Fibroblast of lung (primary cell): ENCODE measurements at regions not wholly inside any gene's neighbourhood (a gene's known extent, or its start where the extent isn't known, plus 50 kb on each side); places are given as distances from the start of the nearest gene placed in this dataset.
A peak's percentile ranks its signal among the peaks of the same experiment; 100 is the strongest.

ENCODE experiments used
- DNase-seq, 2 donors: peaks; one replicate each; pipeline versions ENCODE4 v3.0.0 to v3.0.0-alpha.2; 2010; ENCODE audit warnings: low read depth in 2 of 2
- H2AFZ ChIP-seq: 2 replicates; pipeline ENCODE4 v1.5.1; 2012; ENCODE audit warnings: low read length, control low read depth, inconsistent platforms
- H3K27ac ChIP-seq: 2 replicates; pipeline ENCODE4 v1.5.1; 2011; ENCODE audit warnings: low read length, control low read depth; ENCODE audit not compliant: insufficient read depth
- H3K27me3 ChIP-seq: 2 replicates; pipeline ENCODE4 v1.5.1; 2011; ENCODE audit warnings: mild to moderate bottlenecking, low read length; ENCODE audit not compliant: control insufficient read depth, insufficient read depth
- H3K36me3 ChIP-seq: 2 replicates; pipeline ENCODE4 v1.5.1; 2011; ENCODE audit warnings: low read length; ENCODE audit not compliant: control insufficient read depth, insufficient read depth
- H3K4me1 ChIP-seq: 2 replicates; pipeline ENCODE4 v1.5.1; 2011; ENCODE audit warnings: low read length; ENCODE audit not compliant: control insufficient read depth, insufficient read depth; ENCODE audit errors: extremely low read depth
- H3K4me2 ChIP-seq: 2 replicates; pipeline ENCODE4 v1.5.1; 2011; ENCODE audit warnings: low read length, control low read depth; ENCODE audit not compliant: insufficient read depth; ENCODE audit errors: extremely low read depth
- H3K4me3 ChIP-seq, 4 experiments: fragments of 200-600 bp in 1 of 4; sonication (generic) in 1 of 4; replicated peaks in 1 of 4; 2 replicates each; pipeline ENCODE4 v1.5.1; 2011 to 2016; ENCODE audit warnings: low read length in 4 of 4, low read depth in 3 of 4, mild to moderate bottlenecking in 3 of 4, control low read depth in 2 of 4, inconsistent platforms in 1 of 4, mixed read lengths in 1 of 4; ENCODE audit not compliant: insufficient read depth in 1 of 4; ENCODE audit errors: control extremely low read depth in 1 of 4
- H3K79me2 ChIP-seq: 2 replicates; pipeline ENCODE4 v1.5.1; 2012; ENCODE audit warnings: mild to moderate bottlenecking, low read length, inconsistent platforms; ENCODE audit not compliant: control insufficient read depth, insufficient read depth
- H3K9ac ChIP-seq: 2 replicates; pipeline ENCODE4 v1.5.1; 2011; ENCODE audit warnings: mild to moderate bottlenecking, low read length, control low read depth; ENCODE audit not compliant: insufficient read depth
- H3K9me3 ChIP-seq: 2 replicates; pipeline ENCODE4 v1.5.1; 2012; ENCODE audit warnings: low read depth, low read length; ENCODE audit not compliant: control insufficient read depth, insufficient read depth
- H4K20me1 ChIP-seq: 2 replicates; pipeline ENCODE4 v1.5.1; 2011; ENCODE audit warnings: low read length; ENCODE audit not compliant: control insufficient read depth, insufficient read depth; ENCODE audit errors: extremely low read depth
- EZH2 ChIP-seq: IDR thresholded peaks from 2 replicates; pipeline ENCODE4 v1.5.1; 2012; ENCODE audit warnings: low read length, control low read depth, mild to moderate bottlenecking; ENCODE audit errors: missing control alignments
- TF ChIP-seq, protein P1 (sequence below), 2 donors: IDR thresholded peaks in 1 of 2; conservative IDR thresholded peaks in 1 of 2; 1 replicate in 1 of 2; 2 replicates in 1 of 2; pipeline ENCODE4 v1.5.1; 2011 to 2012; ENCODE audit warnings: low read length in 2 of 2, control low read depth in 1 of 2, inconsistent platforms in 1 of 2, low read depth in 1 of 2, mild to moderate bottlenecking in 1 of 2

DNA sequence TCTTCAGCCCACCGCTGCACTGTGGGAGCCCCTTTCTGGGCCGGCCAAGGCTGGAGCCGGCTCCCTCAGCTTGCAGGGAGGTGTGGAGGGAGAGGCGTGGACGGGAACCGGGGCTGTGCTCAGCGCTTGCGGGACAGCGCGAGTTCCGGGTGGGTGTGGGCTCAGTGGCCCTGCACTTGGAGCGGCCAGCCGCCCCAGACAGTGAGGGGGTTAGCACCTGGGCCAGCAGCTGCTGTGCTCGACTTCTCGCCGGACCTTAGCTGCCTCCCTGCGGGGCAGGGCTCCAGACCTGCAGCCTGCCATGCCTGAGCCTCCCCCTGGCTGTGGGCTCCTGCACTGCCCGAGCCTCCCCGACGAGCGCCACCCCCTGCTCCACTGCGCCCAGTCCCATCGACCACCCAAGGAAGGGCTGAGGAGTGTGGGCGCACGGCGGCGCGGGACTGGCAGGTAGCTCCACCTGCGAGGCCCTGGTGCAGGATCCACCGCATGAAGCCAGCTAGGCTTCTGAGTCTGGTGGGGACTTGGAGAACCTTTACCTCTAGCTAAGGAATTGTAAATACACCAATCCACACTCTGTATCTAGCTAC lies 92.9 kb upstream of the MAST4 start:
- Histone ChIP-seq H3K79me2 (no peaks in the 10 kb centered on the region), H3K4me1 (no peaks in the 10 kb centered on the region), H2AFZ (no peak overlapping the region), H3K9me3 (no peaks in the 10 kb centered on the region), H3K27ac (no peak overlapping the region), H3K27me3 (no peaks in the 10 kb centered on the region), H4K20me1 (no peaks in the 10 kb centered on the region), H3K9ac (no peak overlapping the region), H3K4me2 (no peak overlapping the region), H3K4me3 (no peak overlapping the region), H3K36me3 (no peaks in the 10 kb centered on the region)
- no peak for TF ChIP-seq EZH2
- TF ChIP-seq, protein P1, sequence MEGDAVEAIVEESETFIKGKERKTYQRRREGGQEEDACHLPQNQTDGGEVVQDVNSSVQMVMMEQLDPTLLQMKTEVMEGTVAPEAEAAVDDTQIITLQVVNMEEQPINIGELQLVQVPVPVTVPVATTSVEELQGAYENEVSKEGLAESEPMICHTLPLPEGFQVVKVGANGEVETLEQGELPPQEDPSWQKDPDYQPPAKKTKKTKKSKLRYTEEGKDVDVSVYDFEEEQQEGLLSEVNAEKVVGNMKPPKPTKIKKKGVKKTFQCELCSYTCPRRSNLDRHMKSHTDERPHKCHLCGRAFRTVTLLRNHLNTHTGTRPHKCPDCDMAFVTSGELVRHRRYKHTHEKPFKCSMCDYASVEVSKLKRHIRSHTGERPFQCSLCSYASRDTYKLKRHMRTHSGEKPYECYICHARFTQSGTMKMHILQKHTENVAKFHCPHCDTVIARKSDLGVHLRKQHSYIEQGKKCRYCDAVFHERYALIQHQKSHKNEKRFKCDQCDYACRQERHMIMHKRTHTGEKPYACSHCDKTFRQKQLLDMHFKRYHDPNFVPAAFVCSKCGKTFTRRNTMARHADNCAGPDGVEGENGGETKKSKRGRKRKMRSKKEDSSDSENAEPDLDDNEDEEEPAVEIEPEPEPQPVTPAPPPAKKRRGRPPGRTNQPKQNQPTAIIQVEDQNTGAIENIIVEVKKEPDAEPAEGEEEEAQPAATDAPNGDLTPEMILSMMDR (conservative IDR thresholded peaks at IDR 0.05 in 1 of 2, IDR thresholded peaks at IDR 0.05 in 1 of 2; ENCODE audit: low read depth in 1 of 2, low read length in 2 of 2), result no peak
- no peak for DNase-seq

DNA sequence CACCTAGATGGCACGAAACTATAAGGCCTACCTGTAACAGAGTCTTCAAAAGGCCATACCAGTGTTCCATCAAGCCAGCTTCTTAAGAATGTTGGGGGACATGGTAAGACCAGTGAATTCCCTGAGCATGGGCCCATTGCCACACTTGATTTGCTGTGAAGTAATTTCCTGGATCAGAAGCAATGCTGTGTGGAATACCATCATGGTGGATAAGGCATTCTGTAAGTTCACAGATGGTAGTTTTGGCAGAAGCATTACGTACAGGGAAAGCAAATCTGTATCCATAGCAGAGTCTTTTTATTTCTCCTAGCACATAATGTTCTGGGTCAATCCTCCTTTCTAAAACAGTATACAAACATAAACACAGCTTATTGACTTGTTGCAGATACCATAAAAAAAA lies 89.1 kb upstream of the MAST4 start:
- no peaks in the 10 kb centered on the region for H4K20me1 ChIP-seq
- no peaks in the 10 kb centered on the region for H3K79me2 ChIP-seq
- no peaks in the 10 kb centered on the region for H3K36me3 ChIP-seq
- H2AFZ ChIP-seq, result no peak overlapping the region
- H3K27me3 ChIP-seq, result no peaks in the 10 kb centered on the region
- no peak overlapping the region for H3K4me2 ChIP-seq
- no peak overlapping the region for H3K27ac ChIP-seq
- no peak overlapping the region for H3K9ac ChIP-seq
- no peaks in the 10 kb centered on the region for H3K4me1 ChIP-seq
- TF ChIP-seq, protein P1 (conservative IDR thresholded peaks at IDR 0.05 in 1 of 2, IDR thresholded peaks at IDR 0.05 in 1 of 2; ENCODE audit: low read depth in 1 of 2, low read length in 2 of 2), result no peak
- no peak for TF ChIP-seq EZH2
- no peaks in the 10 kb centered on the region for H3K9me3 ChIP-seq
- DNase-seq, result no peak
- H3K4me3 ChIP-seq, result no peak overlapping the region

DNA sequence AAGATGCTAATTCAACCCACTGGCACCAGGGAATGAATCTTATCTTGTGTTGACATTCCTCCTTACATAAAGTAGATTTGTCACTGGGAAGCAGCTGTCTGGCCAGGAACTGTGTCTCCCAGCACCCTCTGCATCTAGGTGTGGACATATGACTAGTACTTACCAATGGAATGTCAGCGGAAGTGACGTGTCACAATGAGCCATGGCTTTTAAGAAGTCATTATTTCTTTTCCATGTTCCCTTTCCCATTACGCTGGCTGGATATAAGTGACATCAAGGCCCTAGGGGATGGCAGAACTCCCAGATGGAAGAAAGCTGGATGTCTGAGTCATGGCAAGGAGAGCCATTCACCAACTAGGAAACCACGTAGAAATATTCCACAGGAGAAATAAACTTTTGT lies 84.7 kb upstream of the MAST4 start:
- no peaks in the 10 kb centered on the region for H3K36me3 ChIP-seq
- no peak overlapping the region for H3K9ac ChIP-seq

More for the DNA sequence above, 84.7 kb upstream of the MAST4 start:
- Histone ChIP-seq H3K9me3 (no peaks in the 10 kb centered on the region), H3K79me2 (no peaks in the 10 kb centered on the region), H4K20me1 (no peaks in the 10 kb centered on the region), H3K4me3 (no peak overlapping the region), H3K4me1 (no peaks in the 10 kb centered on the region), H3K27me3 (no peaks in the 10 kb centered on the region), H2AFZ (no peak overlapping the region), H3K4me2 (no peak overlapping the region), H3K27ac (no peak overlapping the region)
- TF ChIP-seq EZH2, result no peak
- TF ChIP-seq, protein P1 (conservative IDR thresholded peaks at IDR 0.05 in 1 of 2, IDR thresholded peaks at IDR 0.05 in 1 of 2; ENCODE audit: low read depth in 1 of 2, low read length in 2 of 2), result no peak
- peak in 1 of 2 donors; percentile 48 for DNase-seq
